Thoracic aorta (tissue), 2 donors: ENCODE measurements at regions not wholly inside any gene's neighbourhood (a gene's known extent, or its start where the extent isn't known, plus 50 kb on each side); places are given as distances from the start of the nearest gene placed in this dataset.
"Not testable (repeated sequence)": the region's sequence is repeated elsewhere in the genome, so short reads cannot be mapped to it uniquely, and the experiment has no call there.

Experiments used
- ATAC-seq: fragments of 150-250 bp; one replicate; pipeline ENCODE4 v1.8.0; 2017; ENCODE audit warnings: low read depth; ENCODE audit not compliant: insufficient number of reproducible peaks, low FRiP score
- DNase-seq: peaks from one replicate; pipeline ENCODE4 v3.0.0-alpha.2; 2020; ENCODE audit warnings: low spot score
- H3K27ac ChIP-seq, 2 donors: fragments of 200-600 bp; sonication (generic); 1 replicate in 1 of 2; 2 replicates in 1 of 2; pipeline ENCODE4 v1.5.1; 2016; ENCODE audit warnings: mild to moderate bottlenecking in 2 of 2, moderate library complexity in 2 of 2
- H3K27me3 ChIP-seq: fragments of 200-600 bp; sonication (generic); replicated peaks from 2 replicates; pipeline ENCODE4 v1.6.0; 2016; ENCODE audit warnings: mild to moderate bottlenecking; ENCODE audit not compliant: insufficient read depth
- H3K36me3 ChIP-seq: fragments of 200-600 bp; sonication (generic); one replicate; pipeline ENCODE4 v1.5.1; 2016
- H3K4me1 ChIP-seq, 2 donors: fragments of 200-600 bp; sonication (generic); 1 replicate in 1 of 2; 2 replicates in 1 of 2; pipeline versions ENCODE4 v1.5.1 to v1.6.0; 2016; ENCODE audit warnings: low read depth in 2 of 2, mild to moderate bottlenecking in 1 of 2; ENCODE audit not compliant: control insufficient read depth in 1 of 2
- H3K4me3 ChIP-seq: fragments of 200-600 bp; sonication (generic); 2 replicates; pipeline ENCODE4 v1.5.1; 2016; ENCODE audit warnings: mild to moderate bottlenecking
- H3K9me3 ChIP-seq: fragments of 200-600 bp; sonication (generic); 2 replicates; pipeline ENCODE4 v1.5.1; 2016
- TF ChIP-seq, protein P1 (sequence below): fragments of 200-600 bp; sonication (generic); IDR thresholded peaks from one replicate; pipeline ENCODE4 v1.5.1; 2019; ENCODE audit warnings: antibody characterized with exemption

DNA sequence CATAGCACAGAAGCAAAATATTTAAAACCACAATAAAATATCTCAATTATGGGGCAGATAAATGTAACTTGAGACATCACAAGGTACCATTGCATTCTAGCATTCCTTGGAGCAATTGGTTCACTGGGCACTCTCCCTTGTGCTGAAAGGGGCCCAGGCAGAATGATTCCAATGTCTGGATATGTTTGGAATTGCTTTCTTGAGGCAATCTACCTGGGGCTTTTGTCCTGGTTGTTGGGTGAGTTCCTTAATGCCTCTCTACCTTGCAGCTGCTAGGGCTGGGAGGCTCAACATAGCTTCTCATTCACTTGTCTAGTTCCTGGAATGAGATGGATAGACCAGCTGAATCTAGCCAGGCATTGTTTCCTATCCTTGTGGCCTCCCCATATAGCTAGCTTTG is 539.6 kb upstream of the FSHR start:
- Histone ChIP-seq H3K4me1 (no peaks in the 10 kb centered on the region), H3K27me3 (no peaks in the 10 kb centered on the region), H3K36me3 (no peaks in the 10 kb centered on the region), H3K27ac (no peak overlapping the region), H3K4me3 (no peak overlapping the region), H3K9me3 (no peaks in the 10 kb centered on the region)
- TF ChIP-seq, protein P1, sequence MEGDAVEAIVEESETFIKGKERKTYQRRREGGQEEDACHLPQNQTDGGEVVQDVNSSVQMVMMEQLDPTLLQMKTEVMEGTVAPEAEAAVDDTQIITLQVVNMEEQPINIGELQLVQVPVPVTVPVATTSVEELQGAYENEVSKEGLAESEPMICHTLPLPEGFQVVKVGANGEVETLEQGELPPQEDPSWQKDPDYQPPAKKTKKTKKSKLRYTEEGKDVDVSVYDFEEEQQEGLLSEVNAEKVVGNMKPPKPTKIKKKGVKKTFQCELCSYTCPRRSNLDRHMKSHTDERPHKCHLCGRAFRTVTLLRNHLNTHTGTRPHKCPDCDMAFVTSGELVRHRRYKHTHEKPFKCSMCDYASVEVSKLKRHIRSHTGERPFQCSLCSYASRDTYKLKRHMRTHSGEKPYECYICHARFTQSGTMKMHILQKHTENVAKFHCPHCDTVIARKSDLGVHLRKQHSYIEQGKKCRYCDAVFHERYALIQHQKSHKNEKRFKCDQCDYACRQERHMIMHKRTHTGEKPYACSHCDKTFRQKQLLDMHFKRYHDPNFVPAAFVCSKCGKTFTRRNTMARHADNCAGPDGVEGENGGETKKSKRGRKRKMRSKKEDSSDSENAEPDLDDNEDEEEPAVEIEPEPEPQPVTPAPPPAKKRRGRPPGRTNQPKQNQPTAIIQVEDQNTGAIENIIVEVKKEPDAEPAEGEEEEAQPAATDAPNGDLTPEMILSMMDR: no peak
- ATAC-seq (no peak), DNase-seq (no peak)

DNA sequence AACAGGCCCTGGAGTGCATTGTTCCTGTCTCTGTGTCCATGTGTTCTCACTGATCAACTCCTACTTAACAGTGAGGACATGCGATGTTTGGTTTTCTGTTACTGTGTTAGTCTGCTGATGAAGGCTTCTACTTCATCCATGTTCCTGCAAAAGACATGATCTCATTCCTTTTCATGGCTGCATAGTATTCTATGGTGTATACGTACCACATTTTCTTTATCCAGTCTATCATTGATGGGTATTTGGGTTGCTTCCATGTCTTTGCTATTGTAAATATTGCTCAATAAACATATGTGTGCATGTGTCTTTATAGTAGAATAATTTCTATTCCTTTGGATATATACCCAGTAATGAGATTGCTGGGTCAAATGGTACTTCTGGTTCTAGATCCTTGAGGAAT is 537.7 kb upstream of the FSHR start:
- H3K27me3 ChIP-seq, H3K9me3 ChIP-seq, H3K27ac ChIP-seq, ATAC-seq, H3K4me3 ChIP-seq, H3K4me1 ChIP-seq, DNase-seq, H3K36me3 ChIP-seq: not testable (repeated sequence)

DNA sequence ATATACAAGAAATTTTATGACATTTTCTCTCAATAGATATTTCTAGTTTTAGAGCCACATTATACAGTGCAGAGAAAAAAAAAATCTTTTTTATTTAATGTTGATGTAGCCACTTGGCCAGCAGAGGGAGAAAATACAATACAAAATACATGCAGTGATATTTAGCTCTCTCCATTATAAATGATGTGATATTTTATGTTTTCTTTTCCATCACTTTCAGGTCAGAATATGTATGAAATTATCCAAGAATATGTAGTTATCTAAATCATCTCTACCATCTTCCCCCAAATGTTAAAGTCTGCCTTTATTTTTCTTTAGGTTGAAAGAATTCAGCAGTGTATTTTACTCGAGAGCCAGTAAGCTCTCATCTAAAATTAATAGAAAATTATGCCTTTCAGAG is 533.6 kb upstream of the FSHR start:
- Histone ChIP-seq H3K27ac (no peak overlapping the region), H3K4me3 (no peak overlapping the region), H3K27me3 (no peaks in the 10 kb centered on the region), H3K36me3 (no peaks in the 10 kb centered on the region), H3K9me3 (no peaks in the 10 kb centered on the region), H3K4me1 (no peaks in the 10 kb centered on the region)
- DNase-seq (no peak), ATAC-seq (no peak)
- TF ChIP-seq, protein P1: no peak

DNA sequence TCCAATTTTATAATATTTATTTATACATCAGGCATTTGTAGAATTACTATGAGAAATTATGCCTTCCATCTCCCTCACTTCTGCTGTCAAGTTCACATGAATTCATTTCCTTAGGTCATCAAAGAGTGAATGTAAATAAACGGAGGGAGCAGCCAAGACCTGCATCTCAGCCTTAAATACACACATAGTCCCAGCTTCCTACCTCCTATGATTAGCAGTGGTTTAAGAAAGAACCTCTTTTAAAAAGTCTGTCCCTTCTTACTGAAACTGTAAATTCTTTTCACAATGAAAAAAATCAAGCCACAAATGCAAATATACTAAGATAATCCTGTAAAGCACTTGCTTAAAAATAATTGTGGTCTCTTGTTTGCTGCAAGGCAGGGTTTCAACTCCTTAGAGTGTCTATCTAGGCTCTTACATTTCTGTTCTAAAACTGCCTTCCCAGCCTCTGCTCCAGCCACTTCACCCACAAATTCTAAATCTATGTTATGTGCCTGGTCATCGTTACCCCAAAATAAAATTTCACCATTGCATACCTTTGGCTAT is 532.7 kb upstream of the FSHR start:
- TF ChIP-seq, protein P1: no peak
- ATAC-seq (no peak), DNase-seq (no peak)
- no peaks in the 10 kb centered on the region for H3K27me3 ChIP-seq
- no peaks in the 10 kb centered on the region for H3K36me3 ChIP-seq
- H3K9me3 ChIP-seq: no peaks in the 10 kb centered on the region
- H3K27ac ChIP-seq: no peak overlapping the region
- H3K4me1 ChIP-seq: no peaks in the 10 kb centered on the region
- no peak overlapping the region for H3K4me3 ChIP-seq

DNA sequence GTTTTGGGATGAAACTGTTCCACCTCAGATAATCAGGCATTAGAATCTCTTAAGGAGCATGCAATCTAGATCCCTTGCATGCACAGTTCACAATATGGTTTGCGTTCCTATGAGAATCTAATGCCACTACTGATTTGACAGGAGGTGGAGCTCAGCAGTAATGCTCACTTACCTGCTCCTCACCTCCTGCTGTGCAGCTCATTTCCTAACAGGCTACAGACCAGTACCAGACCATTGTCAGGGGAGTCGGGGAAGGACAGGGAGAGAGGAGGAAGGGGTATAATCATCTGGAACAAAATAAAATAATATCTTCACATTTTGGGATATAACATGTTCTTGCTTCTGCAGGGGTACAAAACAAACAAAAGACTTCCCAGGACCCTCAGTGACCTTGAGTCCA is 532.0 kb upstream of the FSHR start:
- Histone ChIP-seq H3K9me3 (no peaks in the 10 kb centered on the region), H3K27me3 (no peaks in the 10 kb centered on the region), H3K4me3 (no peak overlapping the region), H3K36me3 (no peaks in the 10 kb centered on the region), H3K4me1 (no peaks in the 10 kb centered on the region), H3K27ac (no peak overlapping the region)
- DNase-seq: no peak
- TF ChIP-seq, protein P1: no peak
- ATAC-seq: no peak

DNA sequence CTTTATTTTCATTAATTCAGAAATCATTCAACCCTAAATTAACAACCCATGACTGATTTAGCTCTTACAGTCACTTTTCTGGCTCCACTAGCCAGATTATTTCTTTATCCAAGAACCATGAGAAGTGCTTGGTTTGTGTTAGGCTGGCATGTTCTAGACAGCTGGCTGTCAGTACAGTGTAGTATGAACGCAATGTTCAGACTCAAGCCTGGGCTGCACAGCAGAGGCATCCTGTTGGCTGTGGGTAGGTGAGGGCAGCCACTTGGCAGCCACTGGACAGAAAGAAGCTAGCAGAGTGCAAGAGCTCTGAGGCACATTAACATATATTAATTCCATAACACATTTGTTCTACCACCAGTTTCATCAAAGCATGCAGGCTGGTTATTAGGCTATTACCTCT is 522.9 kb upstream of the FSHR start:
- H3K27ac ChIP-seq: no peak overlapping the region
- no peaks in the 10 kb centered on the region for H3K36me3 ChIP-seq
- ATAC-seq: no peak
- TF ChIP-seq, protein P1: no peak
- H3K4me1 ChIP-seq: no peaks in the 10 kb centered on the region
- H3K4me3 ChIP-seq: no peak overlapping the region
- no peaks in the 10 kb centered on the region for H3K9me3 ChIP-seq
- H3K27me3 ChIP-seq: no peaks in the 10 kb centered on the region
- no peak for DNase-seq
